ENCODE measurements at regions not wholly inside any gene's neighbourhood (a gene's known extent, or its start where the extent isn't known, plus 50 kb on each side); places are given as distances from the start of the nearest gene placed in this dataset.

DNA sequence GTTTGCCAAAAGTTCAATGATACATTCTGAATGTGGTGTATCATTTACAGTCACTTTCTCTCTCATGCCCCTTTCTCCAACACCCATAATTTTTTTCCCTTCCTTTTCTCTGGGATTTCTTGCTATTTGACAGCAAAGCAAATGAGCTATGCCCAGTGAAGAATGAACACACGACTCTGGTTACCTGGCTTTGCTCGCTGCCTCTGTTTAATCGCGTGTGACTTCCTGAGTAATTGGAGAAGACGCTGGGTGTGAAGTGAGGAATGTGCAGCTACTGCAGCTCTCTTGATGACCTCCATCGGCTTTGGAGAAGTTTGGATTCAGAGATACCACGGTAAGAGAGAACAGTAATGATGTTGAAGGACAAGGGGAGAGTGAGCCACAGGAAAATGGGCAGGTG, 651.8 kb downstream of the KIF4B start:
- no peak for TF ChIP-seq GATA2 (IDR thresholded peaks at IDR 0.05; ENCODE audit: low read depth, low read length)
- no peak for TF ChIP-seq GATA3 (IDR thresholded peaks at IDR 0.05; ENCODE audit: low read depth, low read length)

DNA sequence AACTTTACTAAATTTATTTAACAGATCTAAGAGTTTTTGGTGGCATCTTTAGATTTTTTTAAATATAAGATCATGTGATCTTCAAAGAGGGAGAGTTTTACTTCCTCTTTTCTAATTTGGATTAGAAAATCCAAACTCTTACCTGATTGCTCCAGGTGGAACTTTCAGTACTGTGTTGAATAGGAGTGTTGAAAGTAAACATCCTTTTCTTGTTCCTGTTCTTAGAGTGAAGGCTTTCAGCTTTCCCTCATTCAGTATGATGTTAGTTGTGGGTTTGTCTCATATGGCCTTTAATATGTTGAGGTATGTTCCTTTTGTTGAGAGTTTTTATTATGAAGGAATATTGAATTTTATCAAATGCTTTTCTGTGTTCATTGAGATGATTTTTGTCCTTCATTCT, 650.0 kb upstream of the SGCD start:
- TF ChIP-seq GATA3 (IDR thresholded peaks at IDR 0.05; ENCODE audit: low read depth, low read length), result no peak
- TF ChIP-seq GATA2 (IDR thresholded peaks at IDR 0.05; ENCODE audit: low read depth, low read length), result no peak

DNA sequence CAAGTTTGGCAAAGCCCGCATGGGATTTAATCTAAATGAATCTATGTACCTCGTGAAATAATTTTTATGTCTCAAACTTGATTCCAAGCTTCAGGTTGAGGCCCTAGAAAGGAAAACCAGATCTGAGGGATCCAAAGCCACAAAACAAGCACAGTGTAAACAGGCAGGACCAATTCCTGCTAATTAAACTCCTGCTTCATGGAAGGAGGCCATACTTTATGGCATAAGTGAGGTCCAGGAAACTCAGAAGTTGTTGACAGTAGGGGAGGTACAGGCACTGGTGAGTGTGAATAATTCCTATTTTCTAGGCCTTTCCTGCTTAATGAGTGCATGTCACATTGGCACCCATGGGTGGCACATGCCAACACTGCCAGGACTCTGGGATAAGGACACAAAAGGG, 648.6 kb upstream of the SGCD start:
- TF ChIP-seq GATA3 (IDR thresholded peaks at IDR 0.05; ENCODE audit: low read depth, low read length) (no peak), GATA2 (IDR thresholded peaks at IDR 0.05; ENCODE audit: low read depth, low read length) (no peak)

DNA sequence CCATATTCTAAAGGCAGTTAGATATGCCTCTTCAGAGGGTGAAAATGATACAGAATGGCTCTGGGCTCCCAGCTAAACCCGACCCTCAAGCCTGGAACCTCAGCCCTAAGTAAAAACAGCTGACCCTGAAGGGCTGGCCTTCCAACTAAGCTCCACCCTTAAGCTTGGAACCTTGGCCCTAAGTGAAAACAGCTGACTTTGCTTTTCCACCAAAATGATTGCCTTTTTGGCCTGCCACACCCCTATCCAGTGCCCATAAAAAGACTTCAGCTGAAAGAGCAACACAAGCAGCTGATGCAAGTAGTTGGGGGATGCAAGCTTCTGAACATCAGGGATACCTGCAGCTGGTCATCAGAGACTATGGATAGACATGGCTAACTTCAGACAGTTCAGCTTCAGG, 647.4 kb upstream of the SGCD start:
- TF ChIP-seq GATA2 (IDR thresholded peaks at IDR 0.05; ENCODE audit: low read depth, low read length), result no peak
- TF ChIP-seq GATA3 (IDR thresholded peaks at IDR 0.05; ENCODE audit: low read depth, low read length), result no peak

DNA sequence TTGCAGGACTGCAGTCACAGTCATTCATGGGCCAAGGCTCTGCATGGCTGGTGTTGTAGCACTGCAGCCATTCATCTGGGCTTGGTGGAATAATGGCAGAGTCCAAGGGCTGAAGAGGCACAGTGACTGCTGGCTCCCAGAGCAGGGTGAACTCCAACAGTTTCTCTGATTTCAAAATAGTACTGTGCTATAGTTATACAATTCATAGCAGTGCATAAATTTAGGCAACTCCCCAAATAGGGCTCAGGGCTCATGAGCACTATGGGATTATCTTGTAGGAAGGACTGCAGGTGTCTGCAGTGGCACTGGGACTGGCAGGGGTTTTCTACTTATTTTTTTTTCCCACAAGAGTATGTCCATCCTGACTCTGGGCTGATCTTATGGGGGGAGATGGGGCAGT, 642.5 kb upstream of the SGCD start:
- TF ChIP-seq GATA3 (IDR thresholded peaks at IDR 0.05; ENCODE audit: low read depth, low read length) (no peak), GATA2 (IDR thresholded peaks at IDR 0.05; ENCODE audit: low read depth, low read length) (no peak)

DNA sequence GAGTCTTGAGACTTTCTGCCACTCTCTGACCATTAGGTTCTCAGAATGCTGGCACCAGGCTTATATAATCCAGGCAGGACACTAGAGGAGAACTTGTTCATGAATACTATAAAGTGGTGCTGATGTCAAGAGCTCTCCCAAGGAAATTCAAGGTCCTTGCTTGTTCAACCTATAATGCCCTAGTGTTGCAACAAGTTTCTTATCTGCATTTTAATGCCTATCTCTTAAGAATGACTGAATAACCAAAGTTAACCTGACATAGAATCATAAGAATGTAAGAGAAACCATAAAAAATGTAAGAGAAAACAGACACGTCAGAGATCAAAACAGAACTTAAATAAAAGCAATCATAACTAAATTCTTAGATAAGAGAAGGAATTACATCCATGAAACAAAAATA, 640.8 kb upstream of the SGCD start:
- no peak for TF ChIP-seq GATA3 (IDR thresholded peaks at IDR 0.05; ENCODE audit: low read depth, low read length)
- no peak for TF ChIP-seq GATA2 (IDR thresholded peaks at IDR 0.05; ENCODE audit: low read depth, low read length)

DNA sequence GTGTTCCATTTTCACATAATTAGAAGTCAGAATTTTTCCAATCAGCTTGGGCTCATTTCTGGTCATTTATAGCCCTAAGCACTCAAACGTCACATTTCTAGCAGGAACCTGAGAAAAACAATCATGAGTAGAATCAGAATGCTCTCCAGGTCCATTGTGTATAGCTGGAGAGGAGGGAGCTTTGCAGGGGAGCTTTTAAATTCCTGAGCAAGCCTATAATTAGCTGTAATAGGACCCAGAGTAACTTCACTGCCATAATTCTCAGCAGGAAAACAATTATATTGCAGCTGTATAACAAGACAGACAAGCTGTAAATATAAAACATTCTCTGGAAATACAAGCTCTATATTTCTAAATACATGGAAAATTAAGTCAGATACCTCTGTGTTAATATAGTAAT, 637.6 kb upstream of the SGCD start:
- TF ChIP-seq GATA2 (IDR thresholded peaks at IDR 0.05; ENCODE audit: low read depth, low read length), result no peak
- TF ChIP-seq GATA3 (IDR thresholded peaks at IDR 0.05; ENCODE audit: low read depth, low read length), result no peak

DNA sequence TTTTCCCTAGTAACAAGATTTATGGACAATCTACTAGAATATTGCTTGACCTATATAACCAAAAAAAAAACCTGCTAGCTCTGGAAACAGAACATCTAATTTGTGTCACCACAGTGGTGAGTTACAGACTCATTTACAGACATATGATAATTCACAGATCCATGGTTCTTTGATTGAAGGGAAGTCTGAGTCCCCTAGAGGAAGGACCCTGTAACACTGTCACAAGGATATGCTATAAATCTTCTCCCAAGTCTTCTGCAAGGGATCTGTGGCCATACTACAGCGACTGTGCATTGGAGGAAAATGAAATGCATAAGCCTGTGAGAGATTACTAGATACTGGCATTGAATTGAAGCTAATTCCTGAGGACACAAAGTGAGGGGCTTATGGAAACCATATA, 630.6 kb upstream of the SGCD start:
- TF ChIP-seq GATA2 (IDR thresholded peaks at IDR 0.05; ENCODE audit: low read depth, low read length) (no peak), GATA3 (IDR thresholded peaks at IDR 0.05; ENCODE audit: low read depth, low read length) (no peak)

DNA sequence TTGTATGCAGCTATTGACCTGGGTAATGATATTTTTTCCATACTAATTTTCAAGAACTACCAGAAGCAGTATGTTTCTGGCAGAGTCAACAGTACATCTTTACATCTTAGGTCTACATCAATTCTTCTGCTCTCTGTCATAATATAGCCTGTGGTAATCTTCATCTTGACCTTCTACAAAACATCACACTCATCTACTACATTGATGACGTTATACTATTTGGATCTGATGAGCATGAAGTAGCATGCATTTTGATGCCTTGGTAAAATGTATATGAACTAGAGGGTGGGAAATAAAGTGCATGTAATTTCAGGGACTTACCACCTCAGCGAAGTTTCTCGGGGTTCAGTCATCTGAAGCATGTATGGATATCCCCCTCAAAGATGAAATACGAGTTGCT, 629.7 kb upstream of the SGCD start:
- TF ChIP-seq GATA2 (IDR thresholded peaks at IDR 0.05; ENCODE audit: low read depth, low read length), result no peak
- TF ChIP-seq GATA3 (IDR thresholded peaks at IDR 0.05; ENCODE audit: low read depth, low read length), result no peak

DNA sequence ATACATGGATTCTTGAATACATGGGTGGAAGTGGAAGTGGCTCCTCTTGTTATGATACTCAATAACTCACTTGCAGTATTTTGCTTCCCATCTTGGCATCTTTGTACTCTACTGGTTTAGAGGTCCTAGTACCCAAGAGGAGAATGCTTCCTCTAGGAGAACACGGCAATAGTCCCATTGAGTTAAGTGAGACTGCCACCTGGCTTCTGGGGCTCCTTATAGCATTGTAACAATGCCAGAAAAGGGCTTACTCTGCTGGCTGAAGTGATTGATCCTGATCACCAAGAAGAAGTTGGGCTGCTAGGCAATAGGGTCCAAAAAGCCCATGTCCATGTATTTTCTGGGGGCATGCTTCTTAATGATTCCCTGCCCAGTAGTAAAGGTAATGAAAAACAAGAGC, 627.6 kb upstream of the SGCD start:
- TF ChIP-seq GATA3 (IDR thresholded peaks at IDR 0.05; ENCODE audit: low read depth, low read length) (no peak), GATA2 (IDR thresholded peaks at IDR 0.05; ENCODE audit: low read depth, low read length) (no peak)

DNA sequence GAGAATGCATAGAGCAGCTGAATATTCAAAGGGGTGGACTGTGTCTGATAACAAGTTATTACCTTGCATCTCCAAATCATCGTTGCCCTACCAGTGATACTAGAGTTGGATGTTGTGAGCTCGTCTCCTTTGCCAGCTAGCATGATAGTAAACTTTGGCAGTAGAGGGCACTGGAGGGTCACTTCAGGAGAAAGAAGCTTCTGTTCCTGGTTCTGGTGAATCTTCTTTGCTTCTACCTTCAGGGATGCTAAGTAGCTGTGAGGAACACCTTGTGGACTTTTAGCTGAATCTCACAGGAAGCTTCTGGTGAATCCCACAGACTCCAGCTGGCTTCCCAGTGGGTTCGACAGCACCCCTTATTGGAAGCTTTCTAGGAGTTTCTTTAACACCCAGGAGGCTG, 626.6 kb upstream of the SGCD start:
- no peak for TF ChIP-seq GATA2 (IDR thresholded peaks at IDR 0.05; ENCODE audit: low read depth, low read length)
- TF ChIP-seq GATA3 (IDR thresholded peaks at IDR 0.05; ENCODE audit: low read depth, low read length), result no peak

DNA sequence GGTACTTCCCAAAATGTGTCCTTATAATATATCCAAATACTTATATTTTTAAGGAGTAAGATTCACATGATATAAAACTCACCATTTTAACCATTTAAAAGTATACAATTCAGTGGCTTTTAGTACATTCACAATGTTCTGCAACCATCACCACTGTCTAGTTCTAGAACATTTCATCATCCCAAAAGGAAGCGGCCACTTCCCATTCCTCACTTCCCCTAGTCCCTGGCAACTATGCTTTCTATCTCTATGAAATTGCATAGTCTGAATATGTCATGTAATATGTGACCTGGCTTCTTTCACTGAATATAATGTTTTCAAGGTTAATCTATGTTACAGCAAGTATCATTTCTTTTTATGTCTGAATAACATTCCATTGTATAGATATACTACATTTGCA, 615.1 kb upstream of the SGCD start:
- TF ChIP-seq GATA2 (IDR thresholded peaks at IDR 0.05; ENCODE audit: low read depth, low read length), result no peak
- TF ChIP-seq GATA3 (IDR thresholded peaks at IDR 0.05; ENCODE audit: low read depth, low read length), result no peak

DNA sequence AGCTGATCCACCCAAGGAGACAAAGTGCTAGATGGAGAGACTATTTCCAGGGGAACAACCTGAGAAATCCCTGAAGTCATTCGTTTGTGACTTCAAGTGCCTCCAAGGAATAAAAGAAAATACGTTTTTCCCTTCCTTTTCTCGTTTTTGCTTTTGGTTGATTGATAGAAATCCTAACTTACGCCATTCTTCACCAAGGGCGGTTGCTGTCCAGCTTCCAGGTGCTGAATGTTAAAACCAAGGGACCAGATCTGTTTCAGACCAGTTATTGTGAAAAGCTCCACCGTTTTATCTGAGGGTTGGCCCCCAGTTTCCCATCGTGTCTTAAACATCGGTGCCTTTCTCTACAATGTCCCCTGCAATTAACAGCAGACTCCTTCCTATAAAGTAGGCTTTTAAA, 600.7 kb upstream of the SGCD start:
- TF ChIP-seq GATA3 (IDR thresholded peaks at IDR 0.05; ENCODE audit: low read depth, low read length) (no peak), GATA2 (IDR thresholded peaks at IDR 0.05; ENCODE audit: low read depth, low read length) (no peak)

DNA sequence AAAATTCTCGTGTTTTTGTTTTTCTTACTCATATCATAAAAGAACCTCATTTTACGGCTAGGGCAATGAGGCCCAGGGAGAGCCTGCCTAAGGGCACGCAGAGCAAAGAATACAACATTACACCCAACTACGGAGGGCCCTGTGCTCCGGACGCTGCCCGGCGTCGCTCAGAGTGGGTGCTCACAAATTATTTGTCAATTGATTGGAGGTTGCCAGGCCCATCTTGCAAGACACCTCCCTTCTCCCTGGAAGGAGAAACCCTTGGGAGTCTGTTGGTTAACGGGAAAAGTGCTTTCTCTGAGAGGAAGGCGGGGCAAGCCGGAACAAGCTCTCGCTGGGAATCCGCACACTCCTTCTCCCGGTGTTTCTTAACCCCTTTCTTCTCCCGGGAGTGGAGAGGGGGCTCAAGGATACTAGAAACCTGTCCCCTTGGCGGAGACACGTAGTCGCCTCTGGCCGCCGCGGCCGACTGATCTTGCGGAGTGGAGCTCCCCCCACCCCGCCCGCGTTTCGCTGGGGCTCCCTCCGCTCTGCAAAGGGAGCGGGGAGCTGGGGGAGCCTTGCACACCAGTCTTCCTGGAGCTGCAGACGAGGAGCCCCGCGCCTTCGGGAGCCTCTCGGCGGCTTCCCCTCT, 599.3 kb upstream of the SGCD start:
- TF ChIP-seq GATA3 (IDR thresholded peaks at IDR 0.05; ENCODE audit: low read depth, low read length) (no peak), GATA2 (IDR thresholded peaks at IDR 0.05; ENCODE audit: low read depth, low read length) (no peak)

DNA sequence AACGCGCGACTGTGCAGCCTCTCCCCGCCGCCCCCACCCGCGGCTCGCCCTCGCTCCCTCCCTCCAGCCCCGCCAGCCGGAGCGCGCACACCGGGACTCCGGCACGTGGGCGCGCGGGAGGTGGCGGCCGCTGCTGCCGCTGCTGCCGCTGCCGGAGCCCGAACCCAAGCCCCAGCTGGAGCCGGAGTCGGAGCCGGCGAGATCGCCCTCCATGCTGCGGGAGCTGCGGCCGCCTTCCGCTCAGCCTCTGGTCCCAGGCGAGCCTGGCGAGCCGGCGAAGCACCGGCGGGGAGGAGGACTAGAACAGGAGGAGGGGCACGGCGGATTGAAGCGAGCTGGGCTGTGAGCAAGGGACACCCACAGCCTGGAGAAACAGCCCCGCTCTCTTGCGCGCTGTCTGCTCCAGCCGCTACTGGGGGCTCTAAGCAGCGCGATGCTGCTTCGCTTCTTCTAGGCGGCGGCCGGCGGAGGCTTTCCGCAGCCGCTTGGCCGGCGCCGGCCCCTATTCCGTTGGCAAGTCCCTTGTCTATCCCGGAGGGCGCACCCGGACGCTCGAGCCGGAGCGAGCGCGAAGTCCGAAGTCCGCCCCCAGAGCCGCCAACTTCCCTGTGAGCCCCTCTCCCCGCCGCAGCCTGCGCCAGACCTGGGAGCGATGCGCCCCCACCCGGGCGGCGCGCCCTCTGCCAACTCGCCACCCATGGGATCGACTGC, 598.7 kb upstream of the SGCD start:
- TF ChIP-seq GATA2 (IDR thresholded peaks at IDR 0.05; ENCODE audit: low read depth, low read length) (no peak), GATA3 (IDR thresholded peaks at IDR 0.05; ENCODE audit: low read depth, low read length) (no peak)

Data from SH-SY5Y (cell line).